Stimulated activated CD8-positive, alpha-beta memory T cell treated with anti-CD3 and anti-CD28 coated beads, Interleukin-15, amount 100 ng/mL, for 4 hours (primary cell): ENCODE measurements at regions not wholly inside any gene's neighbourhood (a gene's known extent, or its start where the extent isn't known, plus 50 kb on each side); places are given as distances from the start of the nearest gene placed in this dataset.

ENCODE experiments used
- DNase-seq, 2 donors: peaks; one replicate each; pipeline ENCODE4 v3.0.0-alpha.2; 2020; ENCODE audit warnings: low read depth in 2 of 2

GRCh38 chr2:64402876-64403275 lies 51.1 kb upstream of the LGALSL start:
- DNase-seq = no peak

GRCh38 chr2:64403426-64403825 lies 50.5 kb upstream of the LGALSL start:
- no peak for DNase-seq

GRCh38 chr2:64404002-64404731 lies 49.8 kb upstream of the LGALSL start:
- no peak for DNase-seq
